ENCODE measurements at regions not wholly inside any gene's neighbourhood (a gene's known extent, or its start where the extent isn't known, plus 50 kb on each side); places are given as distances from the start of the nearest gene placed in this dataset.

DNA sequence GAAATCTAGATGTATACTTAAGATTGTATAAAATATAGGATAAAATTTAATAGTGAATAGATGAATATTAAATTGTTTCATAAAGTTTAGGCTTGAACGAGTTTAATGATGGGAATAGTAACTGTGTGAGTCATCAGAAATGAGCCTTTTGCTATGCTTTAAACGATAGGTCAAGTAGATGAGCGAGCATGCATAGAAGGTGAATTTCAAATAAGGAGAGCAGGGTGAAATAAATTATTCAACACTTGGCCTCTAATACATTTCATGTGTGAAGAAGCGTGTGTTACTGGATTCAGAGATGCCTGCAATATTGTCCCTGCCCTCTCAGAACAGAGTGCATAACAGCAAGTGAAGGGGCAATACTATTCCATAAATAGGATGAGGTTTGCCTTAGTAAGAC, 74.4 kb upstream of the EYA4 start:
- TF ChIP-seq CTCF (IDR thresholded peaks at IDR 0.05) (no peak), POLR2A (IDR thresholded peaks at IDR 0.05) (no peak)
- no peak overlapping the region for H3K4me3 ChIP-seq

GRCh38 chr6:133169901-133170300, 71.3 kb upstream of the EYA4 start:
- Histone ChIP-seq H3K27ac (no peak overlapping the region), H3K27me3 (no peaks in the 10 kb centered on the region), H3K9me3 (no peaks in the 10 kb centered on the region), H3K36me3 (no peaks in the 10 kb centered on the region), H3K4me3 (no peak overlapping the region), H3K4me1 (no peaks in the 10 kb centered on the region)
- 60 to 78% methylated on average over 1 of the region's 1 CpG for WGBS, 2 donors
- no peak for TF ChIP-seq CTCF (IDR thresholded peaks at IDR 0.05)
- no peak for TF ChIP-seq POLR2A (IDR thresholded peaks at IDR 0.05)
- intact Hi-C loops (cut with DNase I): no loop called here
- no peak for DNase-seq

More for the DNA sequence above, 74.4 kb upstream of the EYA4 start:
- Histone ChIP-seq H3K27ac (no peak overlapping the region), H3K36me3 (no peaks in the 10 kb centered on the region), H3K9me3 (no peaks in the 10 kb centered on the region), H3K4me1 (no peaks in the 10 kb centered on the region), H3K27me3 (no peaks in the 10 kb centered on the region)
- 59 to 60% methylated on average over 4 of the region's 4 CpGs for WGBS, 2 donors
- intact Hi-C loops (cut with DNase I): no loop called here
- DNase-seq: no peak

- intact Hi-C loops (cut with DNase I): no loop called here
- Histone ChIP-seq H3K36me3 (no peaks in the 10 kb centered on the region), H3K4me3 (no peak overlapping the region), H3K27ac (no peak overlapping the region), H3K9me3 (no peaks in the 10 kb centered on the region), H3K4me1 (no peaks in the 10 kb centered on the region), H3K27me3 (no peaks in the 10 kb centered on the region)
- TF ChIP-seq POLR2A (IDR thresholded peaks at IDR 0.05): no peak
- TF ChIP-seq CTCF (IDR thresholded peaks at IDR 0.05): no peak
- DNase-seq: no peak
Observed at GRCh38 chr6:133170602-133171001, 70.6 kb upstream of the EYA4 start.

GRCh38 chr6:133171989-133172604, 69.1 kb upstream of the EYA4 start:
- no peaks in the 10 kb centered on the region for H3K4me1 ChIP-seq
- H3K9me3 ChIP-seq: no peaks in the 10 kb centered on the region
- TF ChIP-seq CTCF (IDR thresholded peaks at IDR 0.05) (no peak), POLR2A (IDR thresholded peaks at IDR 0.05) (no peak)
- 33 to 100% methylated on average over 1 of the region's 3 CpGs for WGBS, 2 donors
- DNase-seq: no peak
- H3K4me3 ChIP-seq: no peak overlapping the region
- no peak overlapping the region for H3K27ac ChIP-seq
- no peaks in the 10 kb centered on the region for H3K36me3 ChIP-seq
- no peaks in the 10 kb centered on the region for H3K27me3 ChIP-seq
- intact Hi-C loops (cut with DNase I): no loop called here

GRCh38 chr6:133173276-133173675, 67.9 kb upstream of the EYA4 start:
- H3K27ac ChIP-seq: no peak overlapping the region
- no peaks in the 10 kb centered on the region for H3K36me3 ChIP-seq
- TF ChIP-seq CTCF (IDR thresholded peaks at IDR 0.05) (no peak), POLR2A (IDR thresholded peaks at IDR 0.05) (no peak)
- no peak overlapping the region for H3K4me3 ChIP-seq
- no peaks in the 10 kb centered on the region for H3K4me1 ChIP-seq
- no peak for DNase-seq
- WGBS, 2 donors: 64 to 87% methylated on average over 3 to 4 of the region's 4 CpGs
- intact Hi-C loops (cut with DNase I): no loop called here
- no peaks in the 10 kb centered on the region for H3K9me3 ChIP-seq
- no peaks in the 10 kb centered on the region for H3K27me3 ChIP-seq
